NT2/D1 (cell line): ENCODE measurements at regions not wholly inside any gene's neighbourhood (a gene's known extent, or its start where the extent isn't known, plus 50 kb on each side); places are given as distances from the start of the nearest gene placed in this dataset.

Experiments
- SUZ12 ChIP-seq: IDR thresholded peaks from 2 replicates; pipeline ENCODE4 v1.6.1; 2011; ENCODE audit not compliant: insufficient read length, insufficient read depth; ENCODE audit errors: extremely low read depth
- YY1 ChIP-seq: IDR thresholded peaks from 2 replicates; pipeline ENCODE4 v1.6.1; 2011; ENCODE audit not compliant: insufficient read length, insufficient read depth
- ZNF274 ChIP-seq: IDR thresholded peaks from 2 replicates; pipeline ENCODE4 v1.6.1; 2011; ENCODE audit warnings: mild to moderate bottlenecking, low read depth, low read length

- TF ChIP-seq YY1 (no peak), ZNF274 (no peak), SUZ12 (no peak)
Measured at GRCh38 chr14:86088156-86088555, 558.2 kb downstream of the FLRT2 start.
